HG03064 (cell line): ENCODE measurements at regions not wholly inside any gene's neighbourhood (a gene's known extent, or its start where the extent isn't known, plus 50 kb on each side); places are given as distances from the start of the nearest gene placed in this dataset.
"Not testable (repeated sequence)": the region's sequence is repeated elsewhere in the genome, so short reads cannot be mapped to it uniquely, and the experiment has no call there.

Source experiments
- ATAC-seq: cut with Tn5 transposase; IDR thresholded peaks from one replicate; pipeline ENCODE4 v1.9.1; 2021; ENCODE audit warnings: low read depth; ENCODE audit not compliant: unreplicated experiment

DNA sequence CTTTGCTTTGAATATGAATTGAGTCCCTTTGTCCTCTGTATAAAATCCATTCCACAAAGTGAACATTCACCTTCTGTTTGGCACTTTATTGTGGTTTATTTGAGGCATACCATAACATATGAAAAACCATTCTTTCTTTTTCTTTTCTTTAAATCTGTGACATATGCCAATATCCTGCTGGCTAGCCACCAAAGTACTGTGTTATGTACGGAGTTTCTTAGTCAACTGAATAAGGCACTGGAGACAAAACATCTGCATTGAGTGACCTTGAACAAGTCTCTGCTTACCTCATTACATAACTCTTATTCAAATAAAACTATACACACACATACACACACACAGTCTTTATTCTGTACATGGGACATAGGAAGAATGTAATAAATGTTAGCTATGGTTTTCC is 872.8 kb downstream of the C4orf33 start:
- no peak for ATAC-seq

- ATAC-seq: no peak
These were observed 874.8 kb downstream of the C4orf33 start for GRCh38 chr4:129970801-129971200.

DNA sequence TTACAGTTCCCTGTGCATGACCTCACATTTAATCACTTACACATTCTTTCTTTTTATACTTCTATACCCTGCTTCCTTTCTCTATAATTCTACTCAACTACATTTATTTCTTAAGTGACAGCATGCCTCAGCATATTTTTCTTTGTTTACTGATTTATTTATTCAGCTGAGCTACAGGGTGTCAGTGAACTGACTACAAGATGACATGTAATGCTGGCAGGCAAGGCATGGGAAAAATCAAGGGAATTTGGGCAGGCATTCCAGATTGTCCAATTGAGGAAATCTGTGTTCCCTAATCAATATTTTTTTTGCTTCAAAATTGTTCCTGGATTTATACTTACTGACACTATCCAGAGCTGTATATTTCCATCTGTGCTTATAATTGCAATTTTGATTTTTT is 875.5 kb downstream of the C4orf33 start:
- ATAC-seq: no peak

GRCh38 chr4:129972257-129972656 is 876.3 kb downstream of the C4orf33 start:
- ATAC-seq: no peak

DNA sequence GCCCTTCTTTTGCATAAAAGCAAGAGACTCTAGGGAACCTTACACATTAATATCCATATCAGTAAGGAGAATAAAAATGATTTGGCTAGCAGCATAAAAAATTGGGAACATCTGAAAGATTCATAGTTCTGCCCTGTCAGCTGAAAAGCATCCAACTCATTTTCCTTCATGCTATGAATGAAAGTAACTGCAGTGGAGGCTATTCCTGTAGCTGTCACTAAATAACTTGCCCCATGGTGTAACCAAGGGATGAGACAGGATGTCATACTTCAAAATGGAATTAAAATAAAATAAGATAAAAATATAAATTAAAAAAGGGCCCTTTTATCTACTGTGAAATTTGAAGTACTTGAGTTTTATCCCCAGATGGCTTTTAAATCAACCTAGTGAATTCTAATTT is 878.8 kb downstream of the C4orf33 start:
- ATAC-seq: no peak

DNA sequence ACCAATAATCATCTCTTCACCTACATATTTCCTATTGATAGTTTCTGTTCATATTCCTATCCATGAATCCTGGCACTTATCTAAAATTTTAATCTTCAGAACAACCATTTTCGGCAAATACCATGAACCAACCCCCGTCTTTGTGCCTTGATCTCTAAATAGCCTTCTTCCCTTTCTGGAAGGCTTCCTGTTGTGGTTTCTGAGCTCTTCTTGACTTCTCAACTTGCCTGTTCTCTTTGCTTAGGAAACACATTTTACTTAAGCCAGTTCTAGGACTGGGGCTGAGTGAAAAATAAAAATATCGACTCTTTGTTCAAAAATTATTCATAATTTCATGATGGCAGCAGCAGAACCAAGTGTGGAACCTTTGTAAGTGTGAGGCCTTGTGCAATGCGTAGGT is 882.4 kb downstream of the C4orf33 start:
- no peak for ATAC-seq

GRCh38 chr4:129988957-129989356 is 893.0 kb downstream of the C4orf33 start:
- ATAC-seq: no peak

- no peak for ATAC-seq
These were observed 898.8 kb downstream of the C4orf33 start for GRCh38 chr4:129994715-129995114.

DNA sequence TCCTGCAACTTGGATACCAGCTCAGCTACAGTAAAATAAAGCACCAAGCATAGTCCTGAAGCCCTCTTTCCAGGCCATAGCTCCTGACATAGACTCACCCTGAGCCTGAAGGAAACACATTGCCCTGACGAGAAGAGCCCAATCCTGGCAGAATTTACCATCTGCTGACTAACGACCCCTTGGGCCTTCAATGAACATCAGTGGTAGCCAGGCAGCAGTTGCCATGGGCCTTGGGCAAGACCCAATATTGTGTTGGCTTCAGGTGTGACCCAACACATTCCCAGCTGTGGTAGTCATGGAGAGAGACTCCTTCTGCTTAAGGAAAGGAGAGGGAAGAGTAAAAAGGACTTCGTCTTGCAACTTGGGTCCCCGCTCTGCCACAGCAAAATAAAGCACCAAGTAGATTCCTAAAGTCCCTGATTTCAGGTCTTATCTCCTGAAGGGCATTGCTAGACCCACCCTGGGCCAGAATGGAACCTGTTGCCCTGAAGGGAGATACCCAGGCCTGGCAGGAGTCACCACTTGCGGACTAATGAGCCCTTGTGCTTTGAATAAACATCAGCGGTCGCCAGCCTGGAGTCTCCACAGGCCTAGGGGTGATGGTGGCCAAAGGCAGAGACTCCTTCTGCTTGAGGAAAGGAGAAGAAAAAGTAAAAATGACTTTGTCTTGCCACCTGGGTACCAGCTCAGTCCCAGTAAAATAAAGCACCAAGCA is 902.6 kb downstream of the C4orf33 start:
- ATAC-seq: no peak

- ATAC-seq: no peak
These were observed 903.2 kb downstream of the C4orf33 start for GRCh38 chr4:129999156-129999555.

DNA sequence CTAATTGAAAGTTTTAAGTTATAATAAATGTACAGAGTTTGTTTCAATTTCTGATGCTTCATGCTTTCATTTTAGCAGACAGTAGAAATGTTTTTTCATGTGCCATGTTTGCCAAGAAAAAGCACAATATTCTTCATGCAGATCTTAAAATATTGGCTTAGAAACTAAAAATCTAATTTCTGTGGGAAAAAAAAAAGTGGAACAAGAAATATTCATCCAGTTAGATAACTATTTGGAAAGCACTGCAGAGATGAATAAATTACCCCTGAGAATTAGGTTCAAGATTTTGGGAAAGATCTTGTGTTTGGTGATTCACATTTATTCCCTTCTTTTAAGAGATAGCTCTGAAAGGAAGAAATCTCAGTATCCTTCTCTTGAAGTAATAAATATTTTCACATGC is 912.5 kb downstream of the C4orf33 start:
- ATAC-seq: no peak

GRCh38 chr4:130012806-130013205 is 916.9 kb downstream of the C4orf33 start:
- ATAC-seq: not testable (repeated sequence)

DNA sequence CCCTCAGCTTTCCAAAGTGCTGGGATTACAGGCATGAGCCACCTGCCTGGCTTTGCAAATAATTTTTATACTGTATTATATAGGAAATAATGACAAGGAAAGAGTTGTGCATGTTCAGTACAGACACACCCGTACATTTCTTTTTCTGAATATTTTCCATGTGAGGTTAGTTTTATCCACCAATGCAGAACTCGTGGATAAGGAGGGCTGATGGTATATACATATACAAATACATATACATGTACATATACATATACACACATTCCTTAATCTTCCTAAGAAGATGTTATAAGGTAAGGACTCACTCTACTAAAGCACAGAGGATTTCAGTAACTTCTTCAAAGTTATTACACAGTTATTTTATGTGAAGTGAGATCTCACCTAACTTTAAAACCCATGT is 925.8 kb downstream of the C4orf33 start:
- ATAC-seq: no peak

- ATAC-seq: no peak
These were observed 927.1 kb downstream of the C4orf33 start for GRCh38 chr4:130023088-130023487.

DNA sequence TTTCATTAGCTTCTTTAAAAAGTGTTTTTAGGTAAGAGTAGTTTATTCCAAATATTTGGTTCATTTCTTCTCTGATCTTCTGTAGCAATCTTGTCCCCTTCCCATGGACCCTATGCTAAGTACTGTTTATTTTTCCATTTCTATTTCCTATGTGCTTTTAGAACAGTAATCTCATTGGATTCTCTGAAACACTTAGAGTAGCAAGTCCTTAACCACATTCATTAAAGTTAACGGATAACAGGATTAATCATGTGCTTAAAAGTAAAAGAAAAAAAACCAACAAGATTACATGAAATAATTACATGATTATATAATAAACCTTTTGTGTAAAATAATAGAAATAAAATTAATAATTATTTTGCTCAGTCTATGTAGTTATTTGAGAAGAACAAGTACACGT is 929.7 kb downstream of the C4orf33 start:
- ATAC-seq: no peak

- ATAC-seq: no peak
These were observed 930.2 kb downstream of the C4orf33 start for GRCh38 chr4:130026185-130026584.

DNA sequence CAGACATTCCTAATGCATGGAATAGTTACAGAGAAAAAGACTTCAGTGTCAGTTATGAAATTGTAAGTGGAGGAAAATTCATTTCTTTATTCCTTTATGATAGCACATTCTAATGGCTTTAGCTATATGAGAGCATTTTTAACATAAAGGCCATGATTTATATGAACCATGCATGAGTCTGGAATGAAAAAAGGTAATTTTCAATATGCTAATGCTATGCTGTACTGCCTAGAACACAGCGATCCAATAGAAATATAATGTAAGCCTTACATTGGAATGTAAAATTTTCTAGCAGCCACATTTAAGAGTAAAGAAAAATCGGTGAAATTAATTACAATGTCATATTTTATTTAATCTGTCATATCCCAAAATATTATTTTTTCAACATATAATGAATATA is 932.0 kb downstream of the C4orf33 start:
- no peak for ATAC-seq

DNA sequence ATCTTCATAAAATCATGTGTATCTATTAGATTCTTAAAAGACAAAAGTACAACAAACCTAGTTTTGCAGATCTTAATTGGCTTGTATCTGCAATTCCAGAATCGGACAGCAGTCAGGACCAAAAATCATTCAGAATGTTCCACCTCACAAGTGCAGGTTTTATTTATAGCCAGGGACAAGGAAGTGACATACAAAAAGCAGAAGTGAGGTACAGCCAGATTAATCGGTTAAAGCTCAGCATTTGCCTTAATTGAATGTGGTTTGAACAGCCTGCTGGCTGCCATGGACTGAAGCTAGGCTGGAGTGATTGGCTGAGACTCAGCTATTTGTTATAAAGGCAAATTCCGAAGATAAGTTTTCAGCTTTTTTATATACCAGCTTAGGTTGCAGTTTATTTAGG is 932.6 kb downstream of the C4orf33 start:
- no peak for ATAC-seq

DNA sequence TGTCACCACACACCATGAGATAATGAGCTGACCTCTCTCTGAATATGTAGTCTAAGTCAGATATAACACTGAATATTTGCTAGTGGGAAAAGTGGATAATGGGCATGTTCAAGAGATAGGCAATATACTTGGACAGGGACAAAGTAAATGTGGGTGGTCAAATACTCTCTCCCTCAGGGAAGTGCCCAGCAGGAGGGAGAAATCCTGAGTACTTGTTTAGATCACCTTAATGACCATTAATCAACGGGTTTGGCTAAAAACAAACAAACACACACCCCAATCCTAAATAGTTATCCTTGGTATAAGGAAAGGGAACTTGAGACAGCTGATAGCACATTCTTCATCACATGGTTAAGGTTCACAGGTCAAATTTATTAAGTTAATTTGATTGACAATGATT is 933.5 kb downstream of the C4orf33 start:
- ATAC-seq: no peak

GRCh38 chr4:130031858-130032257 is 935.9 kb downstream of the C4orf33 start:
- ATAC-seq: no peak

GRCh38 chr4:130033657-130034056 is 937.7 kb downstream of the C4orf33 start:
- ATAC-seq: not testable (repeated sequence)

GRCh38 chr4:130034876-130035275 is 938.9 kb downstream of the C4orf33 start:
- ATAC-seq: no peak

DNA sequence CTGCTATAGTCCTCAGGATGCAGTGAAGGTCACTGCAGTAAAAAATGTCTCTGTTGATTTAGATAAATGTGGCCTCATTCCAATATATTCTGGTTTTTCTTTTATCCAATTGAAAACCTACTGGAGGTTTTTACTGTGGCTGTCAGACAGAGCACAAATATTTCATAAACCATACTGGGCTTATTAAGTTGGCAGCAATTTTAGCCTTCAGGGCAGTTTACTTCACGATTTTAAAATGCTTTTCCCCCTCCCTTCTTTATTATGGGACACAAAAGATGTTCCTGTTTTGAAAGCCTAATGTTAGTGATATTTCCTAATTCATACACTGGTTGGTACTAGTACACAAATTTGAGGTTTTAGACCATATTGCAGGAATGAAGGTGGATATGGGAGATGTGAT is 939.4 kb downstream of the C4orf33 start:
- no peak for ATAC-seq
